ENCODE measurements at regions not wholly inside any gene's neighbourhood (a gene's known extent, or its start where the extent isn't known, plus 50 kb on each side); places are given as distances from the start of the nearest gene placed in this dataset.

DNA sequence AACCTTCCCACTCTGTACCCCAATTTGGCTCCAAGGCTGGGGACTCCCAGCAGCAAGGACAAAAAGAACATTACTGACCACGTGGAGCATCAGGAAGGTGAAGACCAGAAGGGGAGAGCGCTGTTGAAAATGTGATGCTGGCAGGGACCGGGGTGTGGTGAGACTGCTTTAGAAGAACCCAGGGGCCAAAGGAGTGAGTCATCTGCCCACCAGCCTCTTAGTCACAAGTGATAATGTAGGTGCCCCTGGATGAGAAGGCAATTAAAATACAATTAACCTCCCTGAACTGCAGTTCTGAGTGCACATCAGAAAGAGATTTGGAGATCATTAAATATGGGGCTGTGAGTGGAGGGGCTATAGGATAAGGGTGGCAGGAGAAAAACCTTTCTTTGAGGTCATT is 366.6 kb upstream of the CCL2 start:
- TF ChIP-seq POLR2A (IDR thresholded peaks at IDR 0.05): no peak
- no peak for TF ChIP-seq POLR2AphosphoS5 (IDR thresholded peaks at IDR 0.05)
- TF ChIP-seq CTCF (IDR thresholded peaks at IDR 0.05): no peak
- TF ChIP-seq EP300 (IDR thresholded peaks at IDR 0.05): no peak
- WGBS, 2 donors: 42 to 73% methylated on average over 3 of the region's 3 CpGs
- H3K9me3 ChIP-seq: no peaks in the 10 kb centered on the region

GRCh38 chr17:33889040-33889439 is 366.0 kb upstream of the CCL2 start:
- intact Hi-C loops (cut with DNase I): no loop called here
- H3K36me3 ChIP-seq: no peaks in the 10 kb centered on the region
- H3K27me3 ChIP-seq: no peaks in the 10 kb centered on the region
- no peak overlapping the region for H3K27ac ChIP-seq
- TF ChIP-seq POLR2A (IDR thresholded peaks at IDR 0.05) (no peak), EP300 (IDR thresholded peaks at IDR 0.05) (no peak), POLR2AphosphoS5 (IDR thresholded peaks at IDR 0.05) (no peak), CTCF (IDR thresholded peaks at IDR 0.05) (no peak)
- DNase-seq: no peak
- WGBS, 2 donors: 22 to 33% methylated on average over 2 of the region's 2 CpGs
- no peak overlapping the region for H3K4me3 ChIP-seq
- no peaks in the 10 kb centered on the region for H3K4me1 ChIP-seq
- no peaks in the 10 kb centered on the region for H3K9me3 ChIP-seq

More for the DNA sequence above, 366.6 kb upstream of the CCL2 start:
- Histone ChIP-seq H3K27ac (no peak overlapping the region), H3K4me3 (no peak overlapping the region), H3K4me1 (no peaks in the 10 kb centered on the region), H3K36me3 (no peaks in the 10 kb centered on the region), H3K27me3 (no peaks in the 10 kb centered on the region)
- intact Hi-C loops (cut with DNase I): no loop called here
- no peak for DNase-seq

GRCh38 chr17:33889766-33890165 is 365.3 kb upstream of the CCL2 start:
- 88 to 89% methylated on average over 2 of the region's 2 CpGs for WGBS, 2 donors
- no peak for TF ChIP-seq CTCF (IDR thresholded peaks at IDR 0.05)
- no peak for TF ChIP-seq EP300 (IDR thresholded peaks at IDR 0.05)
- no peak overlapping the region for H3K27ac ChIP-seq
- no peaks in the 10 kb centered on the region for H3K4me1 ChIP-seq
- H3K9me3 ChIP-seq: no peaks in the 10 kb centered on the region
- intact Hi-C loops (cut with DNase I): no loop called here
- no peaks in the 10 kb centered on the region for H3K36me3 ChIP-seq
- H3K27me3 ChIP-seq: no peaks in the 10 kb centered on the region
- H3K4me3 ChIP-seq: no peak overlapping the region
- no peak for DNase-seq

DNA sequence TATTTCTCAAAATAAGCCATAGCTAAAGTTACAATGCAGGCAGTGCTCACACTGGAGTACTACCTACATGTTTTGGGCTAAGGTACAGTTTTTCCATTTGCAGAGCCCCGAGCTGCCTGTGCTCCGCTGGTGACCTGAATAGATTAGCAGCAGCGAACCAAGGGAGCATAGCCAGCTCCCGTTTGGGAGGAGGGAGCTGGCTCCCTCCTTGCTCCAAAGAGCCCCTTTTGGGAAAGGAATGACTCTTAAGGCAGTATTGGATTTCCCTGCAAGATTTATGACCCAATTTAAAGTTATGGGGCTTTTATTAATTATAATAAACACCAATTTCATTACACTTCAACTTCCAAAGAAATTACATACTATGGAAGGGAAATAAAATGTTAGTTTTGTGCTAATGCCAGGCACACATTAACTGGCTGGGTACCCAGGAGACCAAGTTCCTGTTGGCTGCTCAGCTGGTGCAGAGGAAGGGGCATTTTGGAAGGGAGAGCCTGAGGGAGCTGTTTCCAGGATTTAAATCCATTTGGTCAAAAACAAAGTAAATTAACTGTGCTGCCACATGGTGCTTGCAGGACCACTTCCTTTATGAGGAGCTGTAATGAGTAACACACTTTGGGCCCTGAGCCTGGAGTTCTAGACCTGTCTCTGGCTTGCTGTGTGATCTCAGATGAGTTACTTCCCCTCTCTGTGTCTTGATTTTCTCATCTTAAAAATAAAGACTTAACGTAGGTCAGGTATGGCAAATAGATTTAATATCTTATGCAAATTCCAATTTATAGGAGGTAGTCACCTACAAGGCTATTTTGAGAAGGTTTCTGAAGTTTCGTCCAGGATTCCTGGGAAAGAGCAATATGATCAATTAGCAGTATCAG is 362.1 kb upstream of the CCL2 start:
- intact Hi-C loops (cut with DNase I): no loop called here
- Histone ChIP-seq H3K36me3 (no peaks in the 10 kb centered on the region), H3K27me3 (peaks cover 0 to 5% (median 0%) of the 10 kb centered on the region in 3 donors), H3K9me3 (no peaks in the 10 kb centered on the region), H3K27ac (no peak overlapping the region), H3K4me3 (no peak overlapping the region), H3K4me1 (no peaks in the 10 kb centered on the region)
- whole genome bisulfite sequencing, 2 donors: 44 to 49% methylated on average over 6 of the region's 6 CpGs
- TF ChIP-seq POLR2A (IDR thresholded peaks at IDR 0.05) (no peak), POLR2AphosphoS5 (IDR thresholded peaks at IDR 0.05) (no peak), EP300 (IDR thresholded peaks at IDR 0.05) (no peak), CTCF (IDR thresholded peaks at IDR 0.05) (no peak)
- no peak for DNase-seq

DNA sequence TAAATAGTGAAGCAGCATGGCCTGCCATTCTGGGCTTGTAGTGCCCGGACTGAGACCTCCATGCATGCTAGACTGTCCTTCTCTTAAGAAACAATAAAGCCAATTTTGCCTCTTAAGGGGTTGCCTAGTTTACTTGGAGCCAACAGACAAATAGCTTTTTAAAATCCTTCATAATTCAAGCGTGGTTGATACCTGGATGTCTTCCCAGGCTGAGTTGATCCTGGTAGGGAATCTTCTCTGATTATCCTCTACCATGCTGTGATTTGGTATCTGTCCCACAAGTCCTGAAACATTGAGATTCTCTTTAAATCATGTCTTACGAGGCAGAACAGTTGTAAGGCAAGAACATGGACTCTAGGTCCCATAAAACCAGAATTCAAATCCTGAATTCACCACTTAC is 359.6 kb upstream of the CCL2 start:
- 63 to 82% methylated on average over 3 of the region's 3 CpGs for WGBS, 2 donors
- peaks cover 0 to 5% (median 4%) of the 10 kb centered on the region in 3 donors for H3K27me3 ChIP-seq
- no peaks in the 10 kb centered on the region for H3K4me1 ChIP-seq
- H3K9me3 ChIP-seq: no peaks in the 10 kb centered on the region
- no peak overlapping the region for H3K27ac ChIP-seq
- no peak for DNase-seq
- H3K4me3 ChIP-seq: no peak overlapping the region
- no peaks in the 10 kb centered on the region for H3K36me3 ChIP-seq
- intact Hi-C loops (cut with DNase I): no loop called here
- no peak for TF ChIP-seq CTCF (IDR thresholded peaks at IDR 0.05)
- no peak for TF ChIP-seq EP300 (IDR thresholded peaks at IDR 0.05)
- TF ChIP-seq POLR2AphosphoS5 (IDR thresholded peaks at IDR 0.05): no peak
- no peak for TF ChIP-seq POLR2A (IDR thresholded peaks at IDR 0.05)
